ENCODE measurements at regions not wholly inside any gene's neighbourhood (a gene's known extent, or its start where the extent isn't known, plus 50 kb on each side); places are given as distances from the start of the nearest gene placed in this dataset.
"Not testable (repeated sequence)": the region's sequence is repeated elsewhere in the genome, so short reads cannot be mapped to it uniquely, and the experiment has no call there.

DNA sequence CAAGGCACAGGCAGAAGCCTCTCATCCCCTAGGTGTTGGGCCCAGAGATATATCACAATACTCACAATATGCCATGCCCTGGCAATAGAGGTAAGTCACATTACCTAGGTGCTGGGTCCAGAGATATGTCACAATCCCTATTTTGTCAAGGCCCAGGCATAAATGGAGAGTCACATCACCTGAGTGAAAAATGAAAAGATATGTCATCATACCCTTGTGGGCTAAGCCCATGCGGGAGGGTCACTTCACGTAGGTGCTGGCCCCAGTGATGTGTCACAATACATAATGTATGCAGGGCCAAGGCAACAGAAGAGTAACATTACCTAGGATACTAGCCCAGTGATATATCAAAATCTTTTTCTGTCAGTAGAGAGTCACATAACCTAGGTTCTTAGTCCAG lies 127.0 kb downstream of the ZNF675 start:
- 75% methylated on average over 2 of the region's 2 CpGs for WGBS (ENCODE audit: insufficient coverage)
- no peak overlapping the region for H3K27ac ChIP-seq (ENCODE audit: low read depth, low read length)
- no peaks in the 10 kb centered on the region for H3K4me1 ChIP-seq (ENCODE audit: control insufficient read depth, insufficient read depth, low read length)
- peaks cover 4% of the 10 kb centered on the region for H3K9me3 ChIP-seq (ENCODE audit: control insufficient read depth, insufficient read depth, low read length)
- no peak overlapping the region for H3K4me3 ChIP-seq (ENCODE audit: low read depth, low read length)
- no peaks in the 10 kb centered on the region for H3K36me3 ChIP-seq (ENCODE audit: control insufficient read depth, insufficient read depth, low read length)
- H3K27me3 ChIP-seq (ENCODE audit: control insufficient read depth, insufficient read depth, low read length): no peaks in the 10 kb centered on the region
- no peak for DNase-seq (ENCODE audit: low read depth in 4 of 6, low spot score in 6 of 6)

DNA sequence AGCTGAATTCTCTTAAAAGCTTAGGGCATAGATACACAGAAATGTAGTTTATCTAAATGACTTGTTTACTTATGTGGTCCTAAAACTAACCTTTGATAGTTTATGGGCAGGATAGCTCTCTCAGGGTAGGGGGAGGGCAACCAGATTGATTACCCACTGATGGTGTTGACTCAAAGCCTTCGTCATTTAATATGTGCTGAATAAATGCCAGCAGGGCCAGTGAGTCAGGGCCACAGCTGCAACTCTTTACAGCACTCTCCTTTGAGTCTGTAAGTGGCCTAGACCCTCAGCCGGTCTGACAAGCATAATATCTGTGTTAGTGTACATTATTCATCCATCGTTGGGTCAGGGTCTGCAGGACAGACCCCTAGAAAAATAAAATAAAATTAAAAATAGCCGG lies 128.5 kb downstream of the ZNF675 start:
- Histone ChIP-seq H3K27me3 (ENCODE audit: control insufficient read depth, insufficient read depth, low read length) (no peaks in the 10 kb centered on the region), H3K4me1 (ENCODE audit: control insufficient read depth, insufficient read depth, low read length) (no peaks in the 10 kb centered on the region), H3K4me3 (ENCODE audit: low read depth, low read length) (no peak overlapping the region), H3K27ac (ENCODE audit: low read depth, low read length) (no peak overlapping the region), H3K36me3 (ENCODE audit: control insufficient read depth, insufficient read depth, low read length) (no peaks in the 10 kb centered on the region), H3K9me3 (ENCODE audit: control insufficient read depth, insufficient read depth, low read length) (peaks cover 4% of the 10 kb centered on the region)
- no peak for DNase-seq (ENCODE audit: low read depth in 4 of 6, low spot score in 6 of 6)
- no CpG with 5 or more reads among the region's 4 CpGs for WGBS (ENCODE audit: insufficient coverage)

DNA sequence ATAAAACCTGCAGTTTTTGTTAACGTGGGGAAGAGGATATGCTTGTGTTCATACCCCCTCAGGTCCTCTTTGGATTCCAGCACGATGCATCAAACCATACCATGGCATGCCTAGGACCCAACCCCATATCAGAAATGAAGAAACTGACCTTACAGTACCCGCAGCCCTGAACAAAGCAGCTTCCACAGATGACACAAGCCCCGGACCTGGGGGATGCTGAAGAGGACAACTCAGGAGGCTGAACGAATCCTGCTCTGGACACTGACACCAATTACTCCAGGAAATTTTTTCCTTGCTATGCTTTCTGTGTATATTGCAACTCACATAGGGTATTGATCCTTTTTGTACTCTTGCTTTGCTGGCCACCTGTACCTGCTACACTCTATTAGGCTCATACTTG lies 129.6 kb downstream of the ZNF675 start:
- no peak overlapping the region for H3K27ac ChIP-seq (ENCODE audit: low read depth, low read length)
- H3K4me1 ChIP-seq (ENCODE audit: control insufficient read depth, insufficient read depth, low read length): no peaks in the 10 kb centered on the region
- H3K27me3 ChIP-seq (ENCODE audit: control insufficient read depth, insufficient read depth, low read length): no peaks in the 10 kb centered on the region
- no peak overlapping the region for H3K4me3 ChIP-seq (ENCODE audit: low read depth, low read length)
- H3K9me3 ChIP-seq (ENCODE audit: control insufficient read depth, insufficient read depth, low read length): peaks cover 4% of the 10 kb centered on the region
- DNase-seq (ENCODE audit: low read depth in 4 of 6, low spot score in 6 of 6): no peak
- no CpG with 5 or more reads among the region's 5 CpGs for WGBS (ENCODE audit: insufficient coverage)
- no peaks in the 10 kb centered on the region for H3K36me3 ChIP-seq (ENCODE audit: control insufficient read depth, insufficient read depth, low read length)

DNA sequence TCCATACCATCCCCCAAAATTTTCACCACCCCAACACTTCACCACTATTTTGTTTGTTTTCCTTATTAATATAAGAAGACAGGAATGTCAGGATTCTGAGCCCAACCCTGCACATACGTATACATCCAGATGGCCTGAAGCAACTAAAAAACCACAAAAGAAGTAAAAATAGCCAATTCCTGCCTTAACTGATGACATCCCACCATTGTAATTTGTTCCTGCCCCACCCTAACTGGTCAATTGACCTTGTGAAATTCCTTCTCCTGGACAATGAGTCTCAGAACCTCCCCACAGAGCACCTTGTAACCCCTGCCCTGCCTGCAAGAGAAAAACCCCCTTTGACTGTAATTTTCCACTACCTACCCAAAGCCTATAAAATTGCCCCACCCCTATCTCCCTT lies 132.5 kb downstream of the ZNF675 start:
- Histone ChIP-seq H3K27me3 (ENCODE audit: control insufficient read depth, insufficient read depth, low read length) (no peaks in the 10 kb centered on the region), H3K36me3 (ENCODE audit: control insufficient read depth, insufficient read depth, low read length) (no peaks in the 10 kb centered on the region), H3K27ac (ENCODE audit: low read depth, low read length) (no peak overlapping the region), H3K4me3 (ENCODE audit: low read depth, low read length) (no peak overlapping the region), H3K4me1 (ENCODE audit: control insufficient read depth, insufficient read depth, low read length) (no peaks in the 10 kb centered on the region), H3K9me3 (ENCODE audit: control insufficient read depth, insufficient read depth, low read length) (peaks cover 4% of the 10 kb centered on the region)
- 60% methylated on average over 1 of the region's 1 CpG for WGBS (ENCODE audit: insufficient coverage)
- no peak for DNase-seq (ENCODE audit: low read depth in 4 of 6, low spot score in 6 of 6)

DNA sequence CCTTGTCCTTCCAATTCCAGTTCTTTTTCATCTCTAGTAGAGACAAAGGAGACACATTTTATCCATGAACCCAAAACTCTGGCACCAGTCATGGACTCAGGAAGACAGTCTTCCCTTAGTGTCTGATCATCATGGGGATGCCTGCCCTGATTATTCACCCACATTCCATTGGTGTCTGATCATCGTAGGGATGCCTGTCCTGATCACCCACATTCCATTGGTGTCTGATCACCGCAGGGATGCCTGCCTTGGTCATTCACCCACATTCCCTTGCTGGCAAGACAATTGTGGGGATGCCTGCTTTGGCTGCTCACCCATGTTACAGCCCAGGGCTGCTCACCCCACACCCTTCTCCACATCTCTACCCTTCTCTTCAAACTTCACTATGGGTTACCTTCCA lies 136.9 kb downstream of the ZNF675 start:
- H3K27me3 ChIP-seq (ENCODE audit: control insufficient read depth, insufficient read depth, low read length); H3K36me3 ChIP-seq (ENCODE audit: control insufficient read depth, insufficient read depth, low read length); H3K4me3 ChIP-seq (ENCODE audit: low read depth, low read length); H3K4me1 ChIP-seq (ENCODE audit: control insufficient read depth, insufficient read depth, low read length); H3K9me3 ChIP-seq (ENCODE audit: control insufficient read depth, insufficient read depth, low read length); H3K27ac ChIP-seq (ENCODE audit: low read depth, low read length); DNase-seq (ENCODE audit: low read depth in 4 of 6, low spot score in 6 of 6): not testable (repeated sequence)
- WGBS (ENCODE audit: insufficient coverage): 60% methylated on average over 1 of the region's 2 CpGs

DNA sequence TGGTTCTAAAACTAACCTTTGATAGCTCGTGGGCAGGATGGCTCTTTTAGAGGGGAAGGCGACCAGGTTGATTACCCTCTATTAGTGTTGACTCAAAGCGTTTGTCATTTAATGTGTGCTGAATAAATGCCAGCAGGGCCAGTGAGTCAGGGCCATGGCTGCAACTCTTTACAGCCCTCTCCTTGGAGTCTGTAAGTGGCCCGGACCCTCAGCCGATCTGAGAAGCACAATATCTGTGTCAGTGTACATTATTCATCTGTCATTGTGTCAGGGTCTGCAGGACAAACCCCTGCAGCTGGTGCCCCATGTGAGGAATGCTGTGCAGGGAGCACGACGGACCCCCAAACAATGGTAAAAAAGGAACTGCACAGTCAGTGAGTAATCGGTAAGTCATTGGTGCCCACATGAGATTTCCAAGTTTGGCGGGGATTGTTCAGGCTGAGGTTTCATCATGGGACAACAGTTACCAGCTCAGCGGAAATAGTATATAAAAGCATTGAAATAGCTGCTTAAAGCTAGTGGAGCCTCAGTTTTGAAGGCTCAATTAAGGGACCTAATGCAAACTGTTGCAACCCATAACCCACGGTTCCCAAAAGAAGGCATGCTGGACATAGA lies 139.1 kb downstream of the ZNF675 start:
- DNase-seq (ENCODE audit: low read depth in 4 of 6, low spot score in 6 of 6): no peak
- Histone ChIP-seq H3K27ac (ENCODE audit: low read depth, low read length) (no peak overlapping the region), H3K27me3 (ENCODE audit: control insufficient read depth, insufficient read depth, low read length) (no peaks in the 10 kb centered on the region), H3K4me1 (ENCODE audit: control insufficient read depth, insufficient read depth, low read length) (no peaks in the 10 kb centered on the region), H3K4me3 (ENCODE audit: low read depth, low read length) (no peak overlapping the region), H3K36me3 (ENCODE audit: control insufficient read depth, insufficient read depth, low read length) (no peaks in the 10 kb centered on the region), H3K9me3 (ENCODE audit: control insufficient read depth, insufficient read depth, low read length) (peaks cover 2% of the 10 kb centered on the region)
- WGBS (ENCODE audit: insufficient coverage): 80% methylated on average over 9 of the region's 11 CpGs

DNA sequence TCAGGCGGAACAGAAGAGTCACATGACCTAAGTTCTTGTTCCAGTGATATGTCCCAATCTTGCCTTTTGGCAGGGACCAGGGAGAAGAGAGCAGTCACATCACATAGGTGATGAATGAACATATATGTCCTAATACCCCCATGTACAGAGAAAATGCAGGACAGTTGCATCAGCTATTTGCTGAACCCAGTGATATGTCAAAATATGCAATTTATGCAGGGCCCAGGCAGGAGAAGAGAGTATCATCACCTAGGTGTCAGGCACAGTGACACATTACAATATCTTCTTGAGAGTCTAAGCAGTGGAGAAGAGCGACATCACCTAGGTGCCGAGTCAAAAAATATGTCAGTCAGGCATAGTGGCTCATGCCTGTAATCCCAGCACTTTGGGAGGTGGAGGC lies 139.9 kb downstream of the ZNF675 start:
- WGBS (ENCODE audit: insufficient coverage): 80% methylated on average over 1 of the region's 3 CpGs

DNA sequence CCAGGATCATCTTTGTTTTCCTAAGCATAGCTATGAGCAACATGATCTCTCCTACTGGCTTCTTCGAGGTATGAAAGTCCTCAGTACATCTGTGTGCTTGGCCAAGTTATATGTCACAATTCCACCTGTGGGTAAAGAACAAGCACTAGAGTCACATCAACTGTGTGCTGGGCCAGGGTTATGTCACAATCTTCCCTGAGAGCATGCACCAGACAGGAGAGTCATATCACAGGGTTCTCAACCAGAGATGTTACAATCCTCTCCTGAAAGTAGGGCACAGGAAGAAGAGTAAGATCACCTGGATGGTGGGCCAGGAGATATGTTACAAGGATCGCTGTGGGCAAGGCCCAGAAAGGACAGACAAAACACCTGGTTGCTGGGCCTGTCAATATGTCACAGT lies 143.7 kb downstream of the ZNF675 start:
- Histone ChIP-seq H3K4me1 (ENCODE audit: control insufficient read depth, insufficient read depth, low read length) (no peaks in the 10 kb centered on the region), H3K4me3 (ENCODE audit: low read depth, low read length) (no peak overlapping the region), H3K36me3 (ENCODE audit: control insufficient read depth, insufficient read depth, low read length) (no peaks in the 10 kb centered on the region), H3K9me3 (ENCODE audit: control insufficient read depth, insufficient read depth, low read length) (peaks cover 2% of the 10 kb centered on the region), H3K27me3 (ENCODE audit: control insufficient read depth, insufficient read depth, low read length) (no peaks in the 10 kb centered on the region), H3K27ac (ENCODE audit: low read depth, low read length) (no peak overlapping the region)
- DNase-seq (ENCODE audit: low read depth in 4 of 6, low spot score in 6 of 6): no peak
- WGBS (ENCODE audit: insufficient coverage): 86% methylated on average over 1 of the region's 2 CpGs

More for the DNA sequence above, 139.9 kb downstream of the ZNF675 start:
- no peaks in the 10 kb centered on the region for H3K36me3 ChIP-seq (ENCODE audit: control insufficient read depth, insufficient read depth, low read length)
- DNase-seq (ENCODE audit: low read depth in 4 of 6, low spot score in 6 of 6): no peak
- peaks cover 2% of the 10 kb centered on the region for H3K9me3 ChIP-seq (ENCODE audit: control insufficient read depth, insufficient read depth, low read length)
- H3K4me1 ChIP-seq (ENCODE audit: control insufficient read depth, insufficient read depth, low read length): no peaks in the 10 kb centered on the region
- H3K27ac ChIP-seq (ENCODE audit: low read depth, low read length): no peak overlapping the region
- H3K4me3 ChIP-seq (ENCODE audit: low read depth, low read length): no peak overlapping the region
- H3K27me3 ChIP-seq (ENCODE audit: control insufficient read depth, insufficient read depth, low read length): no peaks in the 10 kb centered on the region

DNA sequence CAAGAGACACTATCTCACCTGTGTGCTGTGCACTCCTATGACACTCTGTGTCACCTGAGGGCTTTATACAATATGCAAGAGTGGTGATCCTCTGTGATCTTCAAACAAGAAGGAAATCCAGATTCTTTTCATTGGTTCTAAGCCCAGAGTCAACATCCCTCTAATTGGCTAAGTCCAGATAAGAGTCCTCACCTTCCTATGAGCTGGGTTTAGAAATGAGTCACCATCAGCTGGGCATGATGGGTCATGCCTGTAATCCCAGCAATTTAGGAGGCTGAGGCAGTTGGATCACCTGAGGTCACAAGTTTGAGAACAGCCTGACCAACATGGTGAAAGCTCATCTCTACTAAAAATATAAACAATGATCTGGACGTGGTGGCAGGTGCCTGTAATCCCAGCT lies 144.4 kb downstream of the ZNF675 start:
- Histone ChIP-seq H3K36me3 (ENCODE audit: control insufficient read depth, insufficient read depth, low read length) (no peaks in the 10 kb centered on the region), H3K4me3 (ENCODE audit: low read depth, low read length) (no peak overlapping the region), H3K9me3 (ENCODE audit: control insufficient read depth, insufficient read depth, low read length) (peaks cover 2% of the 10 kb centered on the region), H3K27me3 (ENCODE audit: control insufficient read depth, insufficient read depth, low read length) (no peaks in the 10 kb centered on the region), H3K4me1 (ENCODE audit: control insufficient read depth, insufficient read depth, low read length) (no peaks in the 10 kb centered on the region), H3K27ac (ENCODE audit: low read depth, low read length) (no peak overlapping the region)
- no peak for DNase-seq (ENCODE audit: low read depth in 4 of 6, low spot score in 6 of 6)
- WGBS (ENCODE audit: insufficient coverage): no CpG with 5 or more reads among the region's 1 CpG

DNA sequence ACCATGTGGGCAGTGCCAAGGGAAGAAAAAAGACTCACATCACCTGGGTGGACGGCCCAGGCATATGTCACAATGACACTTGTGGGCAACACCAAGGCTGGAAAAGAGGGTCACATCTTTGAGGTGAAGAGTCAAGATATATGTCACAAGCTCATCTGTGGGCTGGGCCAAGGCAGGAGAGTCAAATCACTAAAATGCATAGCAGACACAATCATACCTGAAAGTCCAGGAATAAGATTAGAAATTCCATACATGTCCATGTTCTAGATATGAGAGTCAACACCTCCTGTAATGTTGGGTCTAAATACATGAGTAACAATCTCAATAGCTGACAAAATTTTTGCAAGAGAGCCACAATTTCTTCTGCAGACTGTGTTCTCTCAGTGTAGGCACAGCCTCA lies 145.0 kb downstream of the ZNF675 start:
- Histone ChIP-seq H3K9me3 (ENCODE audit: control insufficient read depth, insufficient read depth, low read length) (peaks cover 2% of the 10 kb centered on the region), H3K36me3 (ENCODE audit: control insufficient read depth, insufficient read depth, low read length) (no peaks in the 10 kb centered on the region), H3K27me3 (ENCODE audit: control insufficient read depth, insufficient read depth, low read length) (no peaks in the 10 kb centered on the region), H3K4me1 (ENCODE audit: control insufficient read depth, insufficient read depth, low read length) (no peaks in the 10 kb centered on the region), H3K27ac (ENCODE audit: low read depth, low read length) (no peak overlapping the region), H3K4me3 (ENCODE audit: low read depth, low read length) (no peak overlapping the region)
- WGBS (ENCODE audit: insufficient coverage): 40% methylated on average over 1 of the region's 1 CpG
- no peak for DNase-seq (ENCODE audit: low read depth in 4 of 6, low spot score in 6 of 6)

Data from spinal cord (tissue), 9 donors.